ENCODE measurements at regions not wholly inside any gene's neighbourhood (a gene's known extent, or its start where the extent isn't known, plus 50 kb on each side); places are given as distances from the start of the nearest gene placed in this dataset.

GRCh38 chr3:43906849-43907507 lies 216.2 kb downstream of the ABHD5 start:
- DNase-seq, result no peak

- no peak for DNase-seq
Measured at GRCh38 chr3:43907508-43907858, 216.7 kb downstream of the ABHD5 start.

- DNase-seq, result no peak
Measured at GRCh38 chr3:43908456-43908855, 217.7 kb downstream of the ABHD5 start.

DNA sequence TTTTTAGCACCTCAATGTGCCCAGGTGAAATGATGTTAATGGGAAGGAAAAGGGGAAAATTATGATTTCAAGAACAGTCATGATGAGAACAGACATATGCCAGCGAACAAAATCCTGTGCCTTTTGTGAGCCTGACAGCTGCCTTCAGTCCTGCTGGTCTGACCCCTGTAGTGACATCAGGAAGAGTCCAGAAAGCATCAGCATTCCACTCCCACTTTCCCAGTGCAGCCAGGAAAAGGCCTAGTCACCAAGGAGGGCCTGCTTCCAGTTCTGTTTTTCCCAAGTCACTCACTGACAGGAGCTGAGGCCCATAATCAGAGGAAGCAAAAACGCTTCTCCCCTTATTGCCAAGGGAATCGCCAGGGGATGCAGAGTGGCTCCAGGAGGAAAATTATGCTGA lies 218.4 kb downstream of the ABHD5 start:
- DNase-seq, result no peak

GRCh38 chr3:43910750-43911149 lies 220.0 kb downstream of the ABHD5 start:
- DNase-seq, result no peak

- DNase-seq, result no peak
Measured at GRCh38 chr3:43913036-43913948, 222.6 kb downstream of the ABHD5 start.

DNA sequence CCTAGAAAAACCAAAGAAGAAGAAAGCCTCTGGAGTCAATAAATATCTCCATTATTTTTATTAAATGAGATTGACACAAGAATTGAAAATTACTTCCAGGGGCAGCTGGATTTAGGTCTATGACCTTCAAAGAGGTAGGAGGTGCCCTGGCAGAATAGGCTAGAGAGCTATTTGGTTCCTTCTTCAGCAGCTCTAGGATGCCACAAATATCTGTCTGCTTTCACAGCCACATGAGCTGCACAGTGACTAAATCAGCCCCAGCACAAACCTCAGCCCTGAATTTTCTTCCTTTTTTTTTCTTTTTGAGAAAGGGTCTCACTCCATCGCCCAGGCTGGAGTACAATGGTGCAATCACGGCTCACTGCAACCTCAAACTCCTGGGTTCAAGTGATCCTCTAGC lies 223.5 kb downstream of the ABHD5 start:
- DNase-seq, result no peak

GRCh38 chr3:43915546-43915945 lies 224.8 kb downstream of the ABHD5 start:
- DNase-seq, result no peak

- DNase-seq, result no peak
Measured at GRCh38 chr3:43917361-43917760, 226.6 kb downstream of the ABHD5 start.

DNA sequence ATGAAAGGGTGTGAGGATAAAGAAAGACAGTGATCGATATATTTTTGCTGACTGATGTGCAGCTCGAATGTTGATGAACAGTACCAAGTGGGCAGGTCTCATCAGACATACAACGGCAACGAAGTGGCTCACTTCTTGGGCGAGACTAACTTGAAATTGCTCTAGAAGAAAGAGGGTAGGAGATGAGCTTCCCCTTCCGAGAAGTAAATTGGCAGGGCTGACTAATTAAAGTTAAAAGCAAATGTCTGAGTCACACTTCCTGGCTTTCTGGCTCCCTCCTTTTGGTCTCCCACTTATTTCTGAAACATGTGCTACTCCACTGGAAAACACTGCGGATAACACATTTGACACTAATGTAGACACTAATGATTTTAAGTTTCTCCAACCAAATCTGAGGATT lies 228.3 kb downstream of the ABHD5 start:
- no peak for DNase-seq

GRCh38 chr3:43921056-43921648 lies 230.4 kb downstream of the ABHD5 start:
- no peak for DNase-seq

DNA sequence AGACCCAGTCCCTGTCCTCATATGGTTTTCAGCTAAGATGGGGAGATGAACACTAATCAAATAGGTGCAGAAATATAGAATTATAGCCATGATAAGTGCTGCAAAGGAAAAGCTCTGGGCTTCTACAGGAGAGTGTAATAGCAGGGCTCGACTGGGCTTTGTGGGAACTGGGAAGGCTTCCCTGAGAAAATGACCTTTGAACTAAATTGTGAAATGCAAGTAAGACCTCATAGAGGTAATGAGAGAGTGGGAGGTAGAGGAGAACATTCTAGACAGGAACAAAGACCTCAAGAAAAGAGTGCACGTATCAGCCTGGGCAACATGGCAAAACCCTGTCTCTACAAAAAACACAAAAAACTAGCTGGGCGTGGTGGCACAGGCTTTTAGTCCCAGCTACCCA lies 231.6 kb downstream of the ABHD5 start:
- no peak for DNase-seq

GRCh38 chr3:43923104-43923882 lies 232.6 kb downstream of the ABHD5 start:
- DNase-seq, result no peak

GRCh38 chr3:43926055-43926454 lies 235.3 kb downstream of the ABHD5 start:
- DNase-seq, result no peak

GRCh38 chr3:43932921-43933320 lies 242.2 kb downstream of the ABHD5 start:
- DNase-seq, result no peak

- no peak for DNase-seq
Measured at GRCh38 chr3:43948013-43948412, 257.3 kb downstream of the ABHD5 start.

GRCh38 chr3:43949594-43949993 lies 258.9 kb downstream of the ABHD5 start:
- DNase-seq, result no peak

DNA sequence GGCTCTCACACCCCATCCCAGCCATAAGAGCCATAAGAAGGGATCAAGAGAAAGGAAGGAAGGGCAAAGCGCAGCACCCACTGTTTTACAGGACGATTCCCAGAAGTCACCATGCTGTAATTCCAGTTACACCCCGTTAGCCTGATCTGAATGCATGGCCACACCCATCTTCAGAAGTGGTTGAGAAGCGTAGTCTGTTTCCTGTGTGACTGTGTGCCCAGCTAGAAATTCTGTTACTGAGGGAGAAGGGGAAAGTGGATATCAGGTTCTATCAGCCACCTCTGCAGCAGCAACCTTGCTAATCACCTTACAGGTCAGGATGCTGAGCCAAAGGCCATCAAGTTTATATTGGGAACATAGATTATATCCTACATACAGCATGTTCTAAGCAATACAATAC lies 260.0 kb downstream of the ABHD5 start:
- DNase-seq, result no peak

GRCh38 chr3:43951813-43952212 lies 261.1 kb downstream of the ABHD5 start:
- no peak for DNase-seq

DNA sequence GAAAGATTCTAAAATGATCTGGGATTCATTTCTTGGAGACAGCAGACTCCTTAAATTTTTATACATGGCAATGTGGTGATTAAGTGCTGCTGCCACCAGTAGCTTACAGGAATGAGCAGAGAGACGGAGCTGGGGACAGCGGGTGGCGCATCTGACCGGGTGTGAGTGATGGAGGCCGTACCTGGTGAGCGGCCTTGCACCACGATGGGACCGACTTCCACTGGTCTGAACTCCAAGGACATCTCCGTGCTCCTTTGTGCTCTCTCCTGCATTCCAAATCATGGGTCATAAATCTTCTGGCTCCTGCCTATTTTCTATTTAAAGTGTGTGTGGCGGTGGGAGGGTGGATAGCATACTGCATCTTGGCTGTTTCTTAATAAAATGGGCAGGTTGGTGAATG lies 262.6 kb downstream of the ABHD5 start:
- no peak for DNase-seq

GRCh38 chr3:43953814-43954692 lies 263.3 kb downstream of the ABHD5 start:
- no peak for DNase-seq

DNA sequence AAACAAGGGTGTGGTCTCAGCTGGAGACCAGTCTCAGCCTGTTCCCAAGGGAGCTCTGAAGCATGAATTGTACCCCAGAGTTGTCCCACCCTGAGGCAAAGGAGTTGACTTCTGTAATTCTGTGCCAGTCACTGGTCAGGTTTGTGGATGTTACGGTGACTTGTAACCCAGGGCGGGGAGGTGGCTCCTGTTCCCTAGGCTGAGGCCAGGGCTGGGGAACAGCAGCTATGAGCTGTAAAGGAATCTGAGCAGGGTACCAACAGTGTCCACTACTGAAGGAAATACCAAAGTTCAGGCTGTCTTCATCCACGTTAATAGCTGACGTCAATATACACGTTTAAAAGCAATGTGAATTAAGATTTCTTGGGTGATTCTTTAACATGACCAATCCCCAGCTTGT lies 266.2 kb downstream of the ABHD5 start:
- no peak for DNase-seq
